ENCODE measurements at regions not wholly inside any gene's neighbourhood (a gene's known extent, or its start where the extent isn't known, plus 50 kb on each side); places are given as distances from the start of the nearest gene placed in this dataset.

DNA sequence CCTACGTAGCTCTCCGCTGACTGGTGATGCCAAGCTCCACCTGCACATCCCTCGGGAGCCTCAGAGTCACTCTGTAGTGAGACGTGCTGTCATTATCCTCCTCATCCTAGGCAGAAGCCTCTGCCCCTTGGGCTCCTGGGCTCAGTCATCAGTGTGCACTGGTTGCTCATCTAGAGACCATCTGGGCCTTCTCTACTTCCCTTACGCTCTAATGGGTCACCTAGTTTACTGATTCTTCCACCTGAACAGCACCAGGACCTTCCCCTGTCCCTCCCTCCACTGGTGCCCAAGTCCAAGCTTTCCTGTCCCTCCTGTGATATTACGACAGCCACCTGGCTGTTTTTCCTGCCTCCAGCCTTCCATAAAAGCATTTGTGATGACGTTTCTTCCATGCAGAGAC is 136.1 kb upstream of the ERRFI1 start:
- no peak for TF ChIP-seq POLR2A (IDR thresholded peaks at IDR 0.05; ENCODE audit: insufficient read depth in 1 of 2, low read depth in 2 of 2, low read length in 2 of 2)
- no peak for TF ChIP-seq KDM1A (CRISPR knock-in tag; IDR thresholded peaks at IDR 0.05)
- TF ChIP-seq CTCF (CRISPR knock-in tag; IDR thresholded peaks at IDR 0.05): no peak
- no peak for TF ChIP-seq AHDC1 (CRISPR knock-in tag; IDR thresholded peaks at IDR 0.05; ENCODE audit: borderline replicate concordance)
- no peak for TF ChIP-seq FOXJ3 (CRISPR knock-in tag; IDR thresholded peaks at IDR 0.05; ENCODE audit: borderline replicate concordance)
- TF ChIP-seq ZNF501 (CRISPR knock-in tag; IDR thresholded peaks at IDR 0.05): no peak
- no peak for TF ChIP-seq ZBTB39 (CRISPR knock-in tag; IDR thresholded peaks at IDR 0.05)
- no peak for TF ChIP-seq HMGXB3 (CRISPR knock-in tag; IDR thresholded peaks at IDR 0.05; ENCODE audit: borderline replicate concordance)
- no peak for TF ChIP-seq USF2 (IDR thresholded peaks at IDR 0.05; ENCODE audit: low read depth, low read length)
- TF ChIP-seq USF2 (CRISPR knock-in tag; IDR thresholded peaks at IDR 0.05; ENCODE audit: borderline replicate concordance): no peak
- no peak for TF ChIP-seq GTF2F1 (IDR thresholded peaks at IDR 0.05; ENCODE audit: low read length)
